ENCODE measurements at regions not wholly inside any gene's neighbourhood (a gene's known extent, or its start where the extent isn't known, plus 50 kb on each side); places are given as distances from the start of the nearest gene placed in this dataset.

DNA sequence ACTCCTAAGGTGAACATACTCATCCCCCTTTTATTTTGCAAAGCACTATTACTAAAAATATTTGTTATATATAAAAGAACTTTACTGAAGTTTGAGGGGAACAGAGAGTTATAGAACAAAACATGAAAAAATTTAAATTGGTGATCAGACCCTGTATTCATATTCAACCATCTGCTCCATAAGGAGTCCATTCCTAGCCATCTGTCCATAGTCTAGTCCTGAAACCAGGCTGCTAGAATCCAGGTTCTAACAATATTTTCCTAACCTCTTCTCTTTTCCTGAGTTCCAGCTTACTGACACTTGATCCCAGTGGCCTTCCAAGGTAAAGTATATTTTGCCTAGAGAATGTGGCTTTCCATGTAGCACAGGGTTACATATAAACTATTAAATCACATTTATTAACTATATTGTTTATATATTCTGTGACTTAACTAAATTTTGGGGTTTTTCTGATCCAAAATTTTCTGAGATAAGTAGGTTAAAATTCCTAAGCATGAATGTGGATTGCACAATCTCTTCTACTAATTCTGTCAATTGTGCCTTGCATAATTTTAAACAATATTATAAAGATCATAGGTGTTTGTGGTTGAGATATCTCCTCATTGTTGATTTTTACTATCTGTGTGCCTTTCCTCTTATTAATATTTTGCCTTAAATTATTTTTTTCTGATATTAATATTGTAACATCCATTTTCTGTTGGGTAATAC lies 137.6 kb upstream of the MAGI2 start:
- H3K79me2 ChIP-seq (ENCODE audit: control insufficient read depth, low read length) = no peaks in the 10 kb centered on the region
- H3F3A ChIP-seq (ENCODE audit: control insufficient read depth, insufficient read depth) = no peaks in the 10 kb centered on the region
- no peak overlapping the region for H3K4me2 ChIP-seq (ENCODE audit: low read length)
- H3K4me3 ChIP-seq (ENCODE audit: low read length) = no peak overlapping the region
- no peaks in the 10 kb centered on the region for H3K4me1 ChIP-seq (ENCODE audit: control insufficient read depth, low read length)
- no peaks in the 10 kb centered on the region for H3K27me3 ChIP-seq (ENCODE audit: control insufficient read depth, low read length)
- no peaks in the 10 kb centered on the region for H3K9me3 ChIP-seq (ENCODE audit: control insufficient read depth, insufficient read depth, low read length)
- TF ChIP-seq EZH2phosphoT487 (IDR thresholded peaks at IDR 0.05; ENCODE audit: borderline replicate concordance, low read length) = no peak
- TF ChIP-seq, protein P1, sequence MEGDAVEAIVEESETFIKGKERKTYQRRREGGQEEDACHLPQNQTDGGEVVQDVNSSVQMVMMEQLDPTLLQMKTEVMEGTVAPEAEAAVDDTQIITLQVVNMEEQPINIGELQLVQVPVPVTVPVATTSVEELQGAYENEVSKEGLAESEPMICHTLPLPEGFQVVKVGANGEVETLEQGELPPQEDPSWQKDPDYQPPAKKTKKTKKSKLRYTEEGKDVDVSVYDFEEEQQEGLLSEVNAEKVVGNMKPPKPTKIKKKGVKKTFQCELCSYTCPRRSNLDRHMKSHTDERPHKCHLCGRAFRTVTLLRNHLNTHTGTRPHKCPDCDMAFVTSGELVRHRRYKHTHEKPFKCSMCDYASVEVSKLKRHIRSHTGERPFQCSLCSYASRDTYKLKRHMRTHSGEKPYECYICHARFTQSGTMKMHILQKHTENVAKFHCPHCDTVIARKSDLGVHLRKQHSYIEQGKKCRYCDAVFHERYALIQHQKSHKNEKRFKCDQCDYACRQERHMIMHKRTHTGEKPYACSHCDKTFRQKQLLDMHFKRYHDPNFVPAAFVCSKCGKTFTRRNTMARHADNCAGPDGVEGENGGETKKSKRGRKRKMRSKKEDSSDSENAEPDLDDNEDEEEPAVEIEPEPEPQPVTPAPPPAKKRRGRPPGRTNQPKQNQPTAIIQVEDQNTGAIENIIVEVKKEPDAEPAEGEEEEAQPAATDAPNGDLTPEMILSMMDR (IDR thresholded peaks at IDR 0.05; ENCODE audit: low read depth, low read length, poor library complexity, severe bottlenecking) = no peak
- H3K27ac ChIP-seq (ENCODE audit: low read depth, low read length) = no peak overlapping the region
- no peaks in the 10 kb centered on the region for H3K9me2 ChIP-seq (replicated peaks; ENCODE audit: control insufficient read depth, low read length)
- no peaks in the 10 kb centered on the region for H3K36me3 ChIP-seq (ENCODE audit: control insufficient read depth, low read length)
- H4K20me1 ChIP-seq (ENCODE audit: control insufficient read depth, insufficient read depth, low read depth, low read length) = no peaks in the 10 kb centered on the region

DNA sequence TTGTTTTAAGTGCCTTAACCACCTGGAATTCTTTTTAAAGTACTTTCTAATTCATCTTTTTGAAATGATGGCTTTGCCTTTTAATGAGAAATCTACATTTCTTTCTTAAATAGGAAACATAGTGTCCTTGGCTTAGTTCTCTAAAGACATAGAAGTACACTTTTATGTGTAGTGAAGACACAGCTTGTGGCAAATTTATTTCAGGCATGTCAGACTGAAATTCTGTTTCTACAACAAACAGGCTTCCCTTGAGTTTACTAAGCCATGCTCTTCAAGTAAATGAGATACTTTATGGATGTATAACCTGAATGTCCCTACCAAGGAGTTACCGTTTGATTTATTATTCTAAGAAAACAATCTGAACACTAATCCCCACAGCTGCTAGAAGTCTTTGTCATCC lies 136.9 kb upstream of the MAGI2 start:
- no peaks in the 10 kb centered on the region for H3K9me3 ChIP-seq (ENCODE audit: control insufficient read depth, insufficient read depth, low read length)

GRCh38 chr7:79570903-79571302 lies 117.4 kb upstream of the MAGI2 start:
- Histone ChIP-seq H3F3A (ENCODE audit: control insufficient read depth, insufficient read depth) (no peaks in the 10 kb centered on the region), H3K36me3 (ENCODE audit: control insufficient read depth, low read length) (no peaks in the 10 kb centered on the region), H3K9me2 (replicated peaks; ENCODE audit: control insufficient read depth, low read length) (no peaks in the 10 kb centered on the region), H3K9me3 (ENCODE audit: control insufficient read depth, insufficient read depth, low read length) (peaks cover 4% of the 10 kb centered on the region; the same call in 1 of the 2 replicates), H3K4me2 (ENCODE audit: low read length) (no peak overlapping the region), H3K79me2 (ENCODE audit: control insufficient read depth, low read length) (no peaks in the 10 kb centered on the region), H3K4me3 (ENCODE audit: low read length) (no peak overlapping the region), H3K27ac (ENCODE audit: low read depth, low read length) (no peak overlapping the region), H3K4me1 (ENCODE audit: control insufficient read depth, low read length) (no peaks in the 10 kb centered on the region), H3K27me3 (ENCODE audit: control insufficient read depth, low read length) (no peaks in the 10 kb centered on the region), H4K20me1 (ENCODE audit: control insufficient read depth, insufficient read depth, low read depth, low read length) (no peaks in the 10 kb centered on the region)
- TF ChIP-seq, protein P1 (IDR thresholded peaks at IDR 0.05; ENCODE audit: low read depth, low read length, poor library complexity, severe bottlenecking) = no peak
- no peak for TF ChIP-seq EZH2phosphoT487 (IDR thresholded peaks at IDR 0.05; ENCODE audit: borderline replicate concordance, low read length)

More for the DNA sequence above, 136.9 kb upstream of the MAGI2 start:
- no peaks in the 10 kb centered on the region for H3K36me3 ChIP-seq (ENCODE audit: control insufficient read depth, low read length)
- H3K27ac ChIP-seq (ENCODE audit: low read depth, low read length) = no peak overlapping the region
- H3K27me3 ChIP-seq (ENCODE audit: control insufficient read depth, low read length) = no peaks in the 10 kb centered on the region
- no peaks in the 10 kb centered on the region for H3F3A ChIP-seq (ENCODE audit: control insufficient read depth, insufficient read depth)
- H4K20me1 ChIP-seq (ENCODE audit: control insufficient read depth, insufficient read depth, low read depth, low read length) = no peaks in the 10 kb centered on the region
- H3K4me3 ChIP-seq (ENCODE audit: low read length) = no peak overlapping the region
- no peaks in the 10 kb centered on the region for H3K9me2 ChIP-seq (replicated peaks; ENCODE audit: control insufficient read depth, low read length)
- H3K79me2 ChIP-seq (ENCODE audit: control insufficient read depth, low read length) = no peaks in the 10 kb centered on the region
- no peak overlapping the region for H3K4me2 ChIP-seq (ENCODE audit: low read length)
- TF ChIP-seq, protein P1 (IDR thresholded peaks at IDR 0.05; ENCODE audit: low read depth, low read length, poor library complexity, severe bottlenecking) = no peak
- no peak for TF ChIP-seq EZH2phosphoT487 (IDR thresholded peaks at IDR 0.05; ENCODE audit: borderline replicate concordance, low read length)
- no peaks in the 10 kb centered on the region for H3K4me1 ChIP-seq (ENCODE audit: control insufficient read depth, low read length)
